Loucy (cell line): ENCODE measurements at regions not wholly inside any gene's neighbourhood (a gene's known extent, or its start where the extent isn't known, plus 50 kb on each side); places are given as distances from the start of the nearest gene placed in this dataset.

Source experiments
- EZH2phosphoT487 ChIP-seq: fragments of 200-600 bp; IDR thresholded peaks from 2 replicates; pipeline ENCODE4 v1.6.1; 2018; ENCODE audit warnings: antibody characterized with exemption, mild to moderate bottlenecking, moderate library complexity, borderline replicate concordance
- TF ChIP-seq, protein P1 (sequence below): fragments of 200-600 bp; sonication (generic); conservative IDR thresholded peaks from 2 replicates; pipeline ENCODE4 v1.5.1; 2014; ENCODE audit warnings: mild to moderate bottlenecking, antibody characterized with exemption, low read length

DNA sequence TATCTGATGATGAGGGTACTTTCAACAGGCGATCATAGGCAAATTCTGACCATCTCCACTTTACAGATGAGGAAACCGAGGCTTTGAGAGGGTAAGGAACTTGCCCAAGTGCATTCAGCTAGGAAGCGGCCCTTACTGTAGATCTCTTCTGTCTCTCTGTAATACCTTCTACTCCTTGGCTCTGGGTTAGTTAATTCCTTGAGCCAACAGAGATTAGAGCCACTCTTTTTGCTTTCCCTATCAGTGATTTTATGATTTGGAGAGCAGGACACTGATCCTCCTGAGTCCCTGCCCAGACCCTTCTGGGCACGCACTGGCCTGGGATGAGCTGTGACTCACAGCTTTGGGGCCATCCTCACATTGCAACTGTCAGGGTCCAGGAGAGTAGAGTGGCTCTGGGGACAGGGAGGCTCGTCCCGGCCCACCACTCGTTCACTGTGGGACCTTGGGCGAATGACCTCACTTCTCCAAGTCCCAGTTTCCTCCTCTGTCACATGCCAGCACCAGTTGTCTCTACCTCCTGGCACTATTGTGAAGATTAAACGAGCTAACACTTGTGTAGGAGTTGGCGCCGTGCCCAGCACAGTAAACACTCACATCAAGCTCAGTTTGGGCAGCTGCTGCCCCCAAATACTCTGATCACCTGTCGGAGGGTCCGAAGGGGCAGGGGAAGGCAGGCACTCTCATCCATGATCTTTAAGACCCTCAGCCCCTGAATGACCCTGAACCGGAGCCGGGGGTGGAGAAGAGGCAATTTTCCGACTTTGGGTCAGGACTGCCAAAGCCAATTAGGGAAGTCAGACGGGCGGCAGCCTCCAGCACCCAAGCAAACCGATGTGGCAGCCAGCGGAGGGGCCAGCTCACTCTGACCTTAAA lies 235.0 kb downstream of the MIAT start:
- TF ChIP-seq, protein P1, sequence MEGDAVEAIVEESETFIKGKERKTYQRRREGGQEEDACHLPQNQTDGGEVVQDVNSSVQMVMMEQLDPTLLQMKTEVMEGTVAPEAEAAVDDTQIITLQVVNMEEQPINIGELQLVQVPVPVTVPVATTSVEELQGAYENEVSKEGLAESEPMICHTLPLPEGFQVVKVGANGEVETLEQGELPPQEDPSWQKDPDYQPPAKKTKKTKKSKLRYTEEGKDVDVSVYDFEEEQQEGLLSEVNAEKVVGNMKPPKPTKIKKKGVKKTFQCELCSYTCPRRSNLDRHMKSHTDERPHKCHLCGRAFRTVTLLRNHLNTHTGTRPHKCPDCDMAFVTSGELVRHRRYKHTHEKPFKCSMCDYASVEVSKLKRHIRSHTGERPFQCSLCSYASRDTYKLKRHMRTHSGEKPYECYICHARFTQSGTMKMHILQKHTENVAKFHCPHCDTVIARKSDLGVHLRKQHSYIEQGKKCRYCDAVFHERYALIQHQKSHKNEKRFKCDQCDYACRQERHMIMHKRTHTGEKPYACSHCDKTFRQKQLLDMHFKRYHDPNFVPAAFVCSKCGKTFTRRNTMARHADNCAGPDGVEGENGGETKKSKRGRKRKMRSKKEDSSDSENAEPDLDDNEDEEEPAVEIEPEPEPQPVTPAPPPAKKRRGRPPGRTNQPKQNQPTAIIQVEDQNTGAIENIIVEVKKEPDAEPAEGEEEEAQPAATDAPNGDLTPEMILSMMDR, result no peak
- TF ChIP-seq EZH2phosphoT487, result no peak
